GM19351 (cell line): ENCODE measurements at regions not wholly inside any gene's neighbourhood (a gene's known extent, or its start where the extent isn't known, plus 50 kb on each side); places are given as distances from the start of the nearest gene placed in this dataset.
A peak's percentile ranks its signal among the peaks of the same experiment; 100 is the strongest.
"Not testable (repeated sequence)": the region's sequence is repeated elsewhere in the genome, so short reads cannot be mapped to it uniquely, and the experiment has no call there.

ENCODE experiments used
- ATAC-seq: cut with Tn5 transposase; IDR thresholded peaks from one replicate; pipeline ENCODE4 v1.9.1; 2021; ENCODE audit warnings: mild to moderate bottlenecking, moderate library complexity; ENCODE audit not compliant: unreplicated experiment

GRCh38 chr3:88283242-88283592, 133.5 kb downstream of the C3orf38 start:
- no peak for ATAC-seq

- no peak for ATAC-seq
Observed at GRCh38 chr3:88291486-88291885, 141.7 kb downstream of the C3orf38 start.

GRCh38 chr3:88298189-88298588, 148.4 kb downstream of the C3orf38 start:
- no peak for ATAC-seq

- no peak for ATAC-seq
Observed at GRCh38 chr3:88301273-88301995, 151.7 kb downstream of the C3orf38 start.

- no peak for ATAC-seq
Observed at GRCh38 chr3:88301996-88302393, 152.2 kb downstream of the C3orf38 start.

- not testable (repeated sequence) for ATAC-seq
Observed at GRCh38 chr3:88303331-88303904, 153.7 kb downstream of the C3orf38 start.

GRCh38 chr3:88307666-88308065, 157.9 kb downstream of the C3orf38 start:
- ATAC-seq = no peak

- peak; percentile 82 for ATAC-seq
Observed at GRCh38 chr3:88311826-88312225, 162.1 kb downstream of the C3orf38 start.

- ATAC-seq = peak; percentile 15
Observed at GRCh38 chr3:88312256-88312655, 162.5 kb downstream of the C3orf38 start.

GRCh38 chr3:88318067-88318466, 168.3 kb downstream of the C3orf38 start:
- ATAC-seq = no peak

GRCh38 chr3:88321363-88322050, 171.7 kb downstream of the C3orf38 start:
- ATAC-seq = no peak

GRCh38 chr3:88324788-88325187, 175.0 kb downstream of the C3orf38 start:
- ATAC-seq = no peak

GRCh38 chr3:88334187-88334868, 184.6 kb downstream of the C3orf38 start:
- no peak for ATAC-seq

GRCh38 chr3:88336894-88337293, 187.1 kb downstream of the C3orf38 start:
- no peak for ATAC-seq

GRCh38 chr3:88343264-88343663, 193.5 kb downstream of the C3orf38 start:
- no peak for ATAC-seq

GRCh38 chr3:88346643-88347042, 196.9 kb downstream of the C3orf38 start:
- ATAC-seq = no peak

- no peak for ATAC-seq
Observed at GRCh38 chr3:88362428-88362827, 212.7 kb downstream of the C3orf38 start.

- no peak for ATAC-seq
Observed at GRCh38 chr3:88364926-88365325, 215.2 kb downstream of the C3orf38 start.

GRCh38 chr3:88369337-88369736, 219.6 kb downstream of the C3orf38 start:
- no peak for ATAC-seq

GRCh38 chr3:88369767-88370166, 220.0 kb downstream of the C3orf38 start:
- no peak for ATAC-seq

- ATAC-seq = peak; percentile 91
Observed at GRCh38 chr3:88385090-88385489, 235.3 kb downstream of the C3orf38 start.

- ATAC-seq = no peak
Observed at GRCh38 chr3:88398581-88398980, 248.8 kb downstream of the C3orf38 start.
